ENCODE measurements at regions not wholly inside any gene's neighbourhood (a gene's known extent, or its start where the extent isn't known, plus 50 kb on each side); places are given as distances from the start of the nearest gene placed in this dataset.

GRCh38 chr12:68449196-68449595, 117.0 kb upstream of the MDM1 start:
- Mint-ChIP-seq H3K4me3 (no peak overlapping the region), H3K36me3 (peaks cover 1 to 6% of the 10 kb centered on the region in 2 donors), H3K27me3 (no peaks in the 10 kb centered on the region), H3K4me1 (peaks cover 38 to 82% of the 10 kb centered on the region in 2 donors), H3K9me3 (peaks cover 0 to 3% of the 10 kb centered on the region in 2 donors), H3K27ac (no peak overlapping the region)
- DNase-seq, result no peak
- ATAC-seq (replicated peaks), result no peak

DNA sequence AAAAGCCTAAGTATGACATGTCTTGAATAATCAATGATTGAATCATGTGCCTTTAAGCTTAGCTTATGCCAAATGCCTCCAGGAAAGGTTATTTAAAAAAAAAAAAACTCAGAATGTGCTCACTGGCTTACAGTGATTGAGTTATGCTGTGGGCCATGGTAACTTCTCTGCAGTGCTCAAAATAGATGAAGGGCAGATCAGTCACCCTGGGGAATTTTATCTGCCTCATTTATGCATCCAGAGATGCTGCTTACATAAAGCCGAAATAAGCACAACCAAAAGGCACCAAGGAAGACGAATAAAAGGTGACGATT, 118.7 kb upstream of the MDM1 start:
- Mint-ChIP-seq H3K4me1 (peaks cover 47 to 88% of the 10 kb centered on the region in 2 donors), H3K36me3 (no peaks in the 10 kb centered on the region), H3K9me3 (no peaks in the 10 kb centered on the region), H3K27ac (peak overlapping the region; percentile 94), H3K27me3 (no peaks in the 10 kb centered on the region), H3K4me3 (peak overlapping the region; percentile 73 to 81)
- ATAC-seq (replicated peaks) (peak; percentile 90 to 92), DNase-seq (no peak)

- peak overlapping the region; percentile 73 to 81 for H3K4me3 Mint-ChIP-seq
- peaks cover 0 to 3% of the 10 kb centered on the region in 2 donors for H3K9me3 Mint-ChIP-seq
- DNase-seq (peak; percentile 17), ATAC-seq (replicated peaks) (peak; percentile 82 to 86)
- H3K27ac Mint-ChIP-seq, result peak overlapping the region; percentile 94
- H3K4me1 Mint-ChIP-seq, result peaks cover 51 to 88% of the 10 kb centered on the region in 2 donors
- H3K36me3 Mint-ChIP-seq, result peaks cover 0 to 2% of the 10 kb centered on the region in 2 donors
- no peaks in the 10 kb centered on the region for H3K27me3 Mint-ChIP-seq
Measured at GRCh38 chr12:68451261-68452077, 119.3 kb upstream of the MDM1 start.

GRCh38 chr12:68452078-68452715, 120.0 kb upstream of the MDM1 start:
- H3K4me3 Mint-ChIP-seq, result peak overlapping the region in 1 of 2 donors; percentile 6
- peak overlapping the region; percentile 7 for H3K27ac Mint-ChIP-seq
- DNase-seq (no peak), ATAC-seq (replicated peaks) (no peak)
- H3K9me3 Mint-ChIP-seq, result peaks cover 0 to 3% of the 10 kb centered on the region in 2 donors
- H3K27me3 Mint-ChIP-seq, result no peaks in the 10 kb centered on the region
- H3K36me3 Mint-ChIP-seq, result peaks cover 0 to 2% of the 10 kb centered on the region in 2 donors
- H3K4me1 Mint-ChIP-seq, result peaks cover 49 to 80% of the 10 kb centered on the region in 2 donors

DNA sequence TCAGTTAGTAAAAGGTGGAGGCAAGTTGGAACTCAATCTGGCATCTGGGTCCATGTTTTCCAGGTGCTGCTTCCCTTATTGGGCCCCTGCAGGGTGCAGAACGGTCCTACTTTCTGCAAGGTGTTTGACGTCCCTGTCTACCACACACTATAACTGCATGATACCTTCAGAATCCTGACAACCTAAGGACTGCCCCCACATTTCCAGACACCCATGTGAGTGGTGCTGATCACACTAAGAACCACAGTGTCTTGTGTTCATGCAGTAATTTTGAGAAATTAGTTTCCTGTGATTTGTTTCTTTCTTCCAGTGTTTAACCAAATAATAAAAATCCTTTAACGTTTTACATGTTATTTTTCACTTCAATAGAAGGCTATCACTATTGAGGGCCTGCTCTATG, 121.1 kb upstream of the MDM1 start:
- ATAC-seq (replicated peaks) (no peak), DNase-seq (no peak)
- H3K4me1 Mint-ChIP-seq, result peaks cover 44 to 72% of the 10 kb centered on the region in 2 donors
- H3K36me3 Mint-ChIP-seq, result peaks cover 0 to 2% of the 10 kb centered on the region in 2 donors
- H3K27me3 Mint-ChIP-seq, result no peaks in the 10 kb centered on the region
- peaks cover 0 to 3% of the 10 kb centered on the region in 2 donors for H3K9me3 Mint-ChIP-seq
- H3K27ac Mint-ChIP-seq, result no peak overlapping the region
- H3K4me3 Mint-ChIP-seq, result no peak overlapping the region

GRCh38 chr12:68453876-68454275, 121.7 kb upstream of the MDM1 start:
- Mint-ChIP-seq H3K9me3 (peaks cover 0 to 3% of the 10 kb centered on the region in 2 donors), H3K27me3 (no peaks in the 10 kb centered on the region), H3K27ac (no peak overlapping the region), H3K36me3 (peaks cover 0 to 2% of the 10 kb centered on the region in 2 donors), H3K4me3 (no peak overlapping the region), H3K4me1 (peaks cover 42 to 66% of the 10 kb centered on the region in 2 donors)
- DNase-seq, result no peak
- ATAC-seq (replicated peaks), result no peak

DNA sequence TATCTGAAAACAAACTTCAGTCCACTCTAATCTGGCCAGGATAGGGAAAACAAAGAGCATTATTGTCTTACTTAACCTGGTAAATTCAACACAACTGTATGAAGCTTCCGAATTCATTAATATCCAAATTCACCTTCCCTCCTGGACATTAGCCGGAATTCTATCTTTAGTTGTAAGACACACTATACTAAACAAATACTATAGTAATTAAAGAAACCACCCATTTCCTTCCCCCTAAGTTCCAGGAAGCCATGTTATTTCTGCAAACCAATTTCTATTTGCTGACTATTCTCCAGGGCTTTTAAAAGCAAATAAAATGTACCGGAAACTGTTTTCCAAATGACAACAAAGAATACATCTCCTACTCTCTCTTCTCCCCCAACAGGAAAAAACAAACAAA, 122.7 kb upstream of the MDM1 start:
- Mint-ChIP-seq H3K27me3 (no peaks in the 10 kb centered on the region), H3K9me3 (peaks cover 0 to 3% of the 10 kb centered on the region in 2 donors), H3K4me3 (peak overlapping the region in 1 of 2 donors; percentile 4), H3K4me1 (peaks cover 36 to 56% of the 10 kb centered on the region in 2 donors), H3K27ac (no peak overlapping the region), H3K36me3 (peaks cover 0 to 2% of the 10 kb centered on the region in 2 donors)
- DNase-seq, result no peak
- no peak for ATAC-seq (replicated peaks)

DNA sequence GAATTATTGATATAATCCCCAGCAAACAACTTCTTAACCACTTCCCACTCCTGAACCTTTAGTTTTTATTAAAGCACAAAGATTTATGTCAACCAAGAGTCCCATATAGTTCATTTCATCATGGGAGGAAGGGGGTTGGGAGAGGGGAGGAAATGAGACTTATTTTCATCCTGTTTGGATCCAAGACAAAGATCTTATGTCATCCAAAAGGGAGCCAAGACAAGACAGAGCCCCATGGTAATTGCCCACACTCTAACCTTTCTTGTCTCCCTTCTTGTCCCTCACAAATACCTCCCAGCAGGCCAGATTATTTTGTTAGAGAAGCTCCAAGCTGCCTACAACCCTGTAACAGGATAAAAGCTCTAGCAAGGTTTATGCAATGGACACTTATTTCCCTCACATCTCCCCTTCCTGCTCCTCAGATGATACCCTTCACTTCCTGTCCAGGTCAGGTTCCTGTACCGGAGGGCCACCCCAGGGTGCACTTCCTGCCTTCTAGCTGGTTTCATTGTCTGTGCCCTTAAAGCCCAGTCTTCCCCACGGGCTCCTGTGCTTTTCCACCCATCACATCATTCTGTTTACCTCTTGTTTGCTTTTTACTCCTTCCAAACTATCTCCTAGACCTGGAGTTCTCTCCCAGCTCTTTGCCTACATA, 123.7 kb upstream of the MDM1 start:
- ATAC-seq (replicated peaks) (peak in 1 of 2 donors; percentile 28), DNase-seq (no peak)
- no peak overlapping the region for H3K4me3 Mint-ChIP-seq
- peaks cover 0 to 3% of the 10 kb centered on the region in 2 donors for H3K9me3 Mint-ChIP-seq
- H3K36me3 Mint-ChIP-seq, result peaks cover 0 to 2% of the 10 kb centered on the region in 2 donors
- peak overlapping the region; percentile 56 for H3K27ac Mint-ChIP-seq
- H3K4me1 Mint-ChIP-seq, result peaks cover 31 to 48% of the 10 kb centered on the region in 2 donors
- H3K27me3 Mint-ChIP-seq, result no peaks in the 10 kb centered on the region

- no peaks in the 10 kb centered on the region for H3K27me3 Mint-ChIP-seq
- no peak overlapping the region for H3K4me3 Mint-ChIP-seq
- no peak for DNase-seq
- H3K9me3 Mint-ChIP-seq, result peaks cover 0 to 3% of the 10 kb centered on the region in 2 donors
- H3K27ac Mint-ChIP-seq, result no peak overlapping the region
- no peak for ATAC-seq (replicated peaks)
- H3K4me1 Mint-ChIP-seq, result peaks cover 18 to 26% of the 10 kb centered on the region in 2 donors
- H3K36me3 Mint-ChIP-seq, result peaks cover 0 to 2% of the 10 kb centered on the region in 2 donors
Measured at GRCh38 chr12:68458866-68459265, 126.7 kb upstream of the MDM1 start.

GRCh38 chr12:68460236-68460635, 128.1 kb upstream of the MDM1 start:
- H3K4me1 Mint-ChIP-seq, result peaks cover 8 to 12% of the 10 kb centered on the region in 2 donors
- ATAC-seq (replicated peaks), result no peak
- H3K27me3 Mint-ChIP-seq, result no peaks in the 10 kb centered on the region
- no peak for DNase-seq
- peaks cover 0 to 2% of the 10 kb centered on the region in 2 donors for H3K36me3 Mint-ChIP-seq
- H3K4me3 Mint-ChIP-seq, result no peak overlapping the region
- H3K9me3 Mint-ChIP-seq, result peaks cover 0 to 3% of the 10 kb centered on the region in 2 donors
- no peak overlapping the region for H3K27ac Mint-ChIP-seq

- H3K27ac Mint-ChIP-seq, result no peak overlapping the region
- no peaks in the 10 kb centered on the region for H3K4me1 Mint-ChIP-seq
- no peak overlapping the region for H3K4me3 Mint-ChIP-seq
- ATAC-seq (replicated peaks) (no peak), DNase-seq (no peak)
- H3K27me3 Mint-ChIP-seq, result no peaks in the 10 kb centered on the region
- H3K9me3 Mint-ChIP-seq, result no peaks in the 10 kb centered on the region
- H3K36me3 Mint-ChIP-seq, result no peaks in the 10 kb centered on the region
Measured at GRCh38 chr12:68461645-68462044, 129.5 kb upstream of the MDM1 start.

DNA sequence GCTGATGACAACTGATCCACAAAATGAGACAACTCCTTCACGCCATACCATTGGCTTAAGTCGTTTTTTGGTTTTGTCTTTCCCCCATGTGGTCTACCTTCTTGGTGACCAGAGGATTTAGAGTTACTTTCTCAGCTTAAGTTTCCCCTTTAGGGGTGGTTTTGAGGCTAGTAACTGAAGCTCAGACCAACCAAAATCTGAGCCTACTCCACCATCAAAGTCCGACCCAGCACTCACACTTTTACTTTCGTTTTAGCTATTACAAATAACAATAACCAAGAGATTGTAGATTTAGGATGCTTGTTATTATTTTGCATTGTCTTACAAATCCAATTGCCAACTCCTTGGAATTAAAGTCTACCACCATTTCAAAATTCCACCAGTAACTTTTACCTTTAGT, 130.6 kb upstream of the MDM1 start:
- Mint-ChIP-seq H3K36me3 (no peaks in the 10 kb centered on the region), H3K4me3 (peak overlapping the region; percentile 11 to 39), H3K4me1 (no peaks in the 10 kb centered on the region), H3K9me3 (no peaks in the 10 kb centered on the region), H3K27ac (no peak overlapping the region), H3K27me3 (no peaks in the 10 kb centered on the region)
- ATAC-seq (replicated peaks) (no peak), DNase-seq (no peak)

GRCh38 chr12:68465227-68465626, 133.1 kb upstream of the MDM1 start:
- no peaks in the 10 kb centered on the region for H3K36me3 Mint-ChIP-seq
- no peaks in the 10 kb centered on the region for H3K9me3 Mint-ChIP-seq
- no peak overlapping the region for H3K4me3 Mint-ChIP-seq
- ATAC-seq (replicated peaks) (no peak), DNase-seq (no peak)
- no peak overlapping the region for H3K27ac Mint-ChIP-seq
- H3K4me1 Mint-ChIP-seq, result no peaks in the 10 kb centered on the region
- H3K27me3 Mint-ChIP-seq, result no peaks in the 10 kb centered on the region

DNA sequence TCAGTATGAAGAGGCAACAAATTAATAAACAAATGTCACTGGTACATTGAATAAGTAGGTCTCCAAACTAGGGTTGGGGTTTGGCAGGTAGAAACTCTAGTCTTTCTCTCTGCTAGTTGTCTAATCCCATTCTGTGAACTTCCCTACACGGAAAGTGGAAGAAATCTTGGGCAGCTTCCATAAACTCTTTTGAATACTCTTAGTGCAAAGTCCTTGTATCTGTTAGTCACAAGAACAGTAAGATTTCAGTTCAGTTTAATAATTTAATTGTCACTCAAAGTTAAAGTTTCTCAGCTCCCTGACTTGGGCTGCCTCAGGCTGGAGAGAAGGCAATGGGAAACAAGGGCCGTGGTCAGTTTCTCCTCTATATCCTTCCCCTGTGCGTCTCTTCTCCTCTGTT, 135.4 kb upstream of the MDM1 start:
- Mint-ChIP-seq H3K4me1 (no peaks in the 10 kb centered on the region), H3K4me3 (no peak overlapping the region), H3K36me3 (no peaks in the 10 kb centered on the region), H3K27me3 (no peaks in the 10 kb centered on the region), H3K27ac (no peak overlapping the region), H3K9me3 (no peaks in the 10 kb centered on the region)
- ATAC-seq (replicated peaks) (no peak), DNase-seq (no peak)
